ENCODE measurements at regions not wholly inside any gene's neighbourhood (a gene's known extent, or its start where the extent isn't known, plus 50 kb on each side); places are given as distances from the start of the nearest gene placed in this dataset.
"Not testable (repeated sequence)": the region's sequence is repeated elsewhere in the genome, so short reads cannot be mapped to it uniquely, and the experiment has no call there.

DNA sequence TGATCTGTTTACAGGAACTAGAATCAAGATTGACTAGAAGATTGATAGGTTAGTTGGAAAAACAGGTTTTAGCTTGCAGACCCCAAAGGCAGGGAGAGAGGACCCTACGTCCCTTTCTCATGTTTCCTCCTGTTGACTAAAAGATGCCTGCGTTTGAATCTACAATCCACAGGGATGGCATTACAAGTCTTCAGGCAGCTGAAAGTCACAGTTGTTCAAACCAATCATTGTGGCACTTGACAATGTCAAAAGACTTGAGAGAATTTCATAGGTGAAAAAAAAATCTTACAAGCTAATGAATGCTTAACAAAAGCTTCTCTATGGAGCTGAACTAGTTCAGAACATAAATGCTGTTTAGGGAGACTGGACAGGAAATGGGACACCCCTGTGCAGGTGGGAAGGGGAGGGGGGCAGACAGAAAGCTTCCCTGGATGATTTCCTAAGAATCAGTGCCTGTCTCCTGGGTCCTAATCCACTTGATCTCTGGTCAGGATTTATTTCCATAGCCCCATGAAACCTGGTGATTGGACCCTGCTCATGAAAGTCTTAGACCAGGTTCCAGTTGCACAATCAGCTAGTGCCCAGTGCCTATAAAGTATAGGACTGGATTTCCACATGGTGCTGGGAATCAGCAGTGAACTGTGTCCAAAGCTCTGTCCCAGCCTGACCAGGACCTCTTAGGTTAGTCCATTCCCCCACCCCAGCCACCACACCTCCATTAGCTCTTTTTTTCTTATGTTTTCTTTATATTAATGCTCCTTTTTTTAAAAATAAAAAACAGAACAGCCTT, 91.6 kb upstream of the BCAR3 start:
- DNase-seq: no peak

DNA sequence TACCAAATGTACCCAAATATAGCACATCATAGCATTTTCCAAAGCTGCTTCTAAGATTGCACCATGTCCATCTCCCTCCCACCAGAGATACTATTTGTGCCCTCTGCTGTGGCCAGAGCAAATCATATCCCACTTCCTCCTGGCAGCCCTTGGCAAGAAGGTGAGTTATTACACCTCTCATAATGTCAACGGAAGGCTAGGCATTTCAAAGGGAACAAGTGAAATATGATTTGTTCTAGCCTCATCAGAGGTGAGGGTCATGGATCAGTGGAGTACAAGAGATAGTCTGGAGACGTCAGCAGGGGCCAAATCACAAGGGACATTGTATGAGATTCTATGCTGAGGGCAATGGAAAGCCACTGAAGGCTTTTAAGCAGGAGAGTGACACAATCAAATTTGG, 90.2 kb upstream of the BCAR3 start:
- no peak for DNase-seq

DNA sequence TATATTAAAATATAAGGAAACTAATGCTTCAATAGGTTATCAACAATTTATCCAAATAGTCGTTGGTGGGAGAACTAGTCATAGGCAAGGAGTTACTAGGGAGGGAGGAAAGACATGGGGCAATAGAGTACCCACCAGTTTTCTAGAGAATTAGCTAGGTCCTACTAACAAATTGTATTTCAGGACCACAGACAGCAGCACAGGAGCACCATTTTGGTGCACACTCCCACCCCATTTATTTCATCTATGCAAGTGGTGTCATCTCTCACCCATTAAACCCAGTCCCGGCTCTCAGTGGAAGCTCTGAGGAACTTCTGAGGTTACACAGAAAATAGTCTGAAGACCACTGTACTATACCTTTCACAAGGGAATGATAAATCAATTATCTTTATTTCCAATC, 89.0 kb upstream of the BCAR3 start:
- DNase-seq: no peak

DNA sequence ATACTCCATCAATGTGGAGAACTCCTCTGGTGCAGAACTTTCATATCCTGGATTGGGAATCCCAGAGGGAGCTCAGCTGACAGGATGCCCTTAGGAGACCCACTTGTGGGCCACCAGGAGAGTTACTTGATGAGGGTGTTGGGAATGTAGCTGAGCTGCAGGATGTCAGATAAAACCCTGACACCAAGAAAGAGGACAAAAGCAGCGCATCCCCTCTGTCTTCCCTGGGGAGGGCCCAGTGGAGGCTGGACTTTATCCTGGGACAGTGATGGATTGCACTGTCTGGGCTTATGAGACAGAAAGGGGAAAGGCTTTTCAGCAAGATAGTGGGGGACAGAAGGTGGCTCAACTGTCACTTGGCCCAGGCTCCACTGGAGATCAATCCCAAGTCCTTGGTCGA, 88.1 kb upstream of the BCAR3 start:
- DNase-seq: no peak

DNA sequence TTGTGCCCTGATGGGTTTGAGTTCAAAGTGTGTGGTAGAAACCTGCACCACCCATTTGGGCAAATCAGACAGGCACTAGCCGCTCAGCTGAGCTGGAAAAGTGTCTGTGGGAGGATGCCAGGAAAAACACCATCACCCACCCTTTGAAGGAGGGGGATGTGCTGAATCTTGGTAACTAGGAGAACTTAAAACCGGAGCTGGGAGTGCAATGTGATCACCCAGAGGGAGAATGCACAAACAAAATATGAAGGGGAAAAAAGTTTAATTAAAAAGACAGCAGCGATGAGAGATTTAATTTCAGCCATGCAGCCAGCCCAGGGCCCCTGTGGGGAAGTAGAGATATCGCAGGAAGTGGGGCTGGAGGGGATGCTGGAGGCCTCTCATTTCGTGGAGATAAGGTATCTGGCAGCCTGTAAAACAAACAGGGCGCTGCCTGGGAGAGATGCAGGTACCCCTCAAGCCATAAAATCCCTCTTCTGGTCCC, 86.8 kb upstream of the BCAR3 start:
- no peak for DNase-seq

DNA sequence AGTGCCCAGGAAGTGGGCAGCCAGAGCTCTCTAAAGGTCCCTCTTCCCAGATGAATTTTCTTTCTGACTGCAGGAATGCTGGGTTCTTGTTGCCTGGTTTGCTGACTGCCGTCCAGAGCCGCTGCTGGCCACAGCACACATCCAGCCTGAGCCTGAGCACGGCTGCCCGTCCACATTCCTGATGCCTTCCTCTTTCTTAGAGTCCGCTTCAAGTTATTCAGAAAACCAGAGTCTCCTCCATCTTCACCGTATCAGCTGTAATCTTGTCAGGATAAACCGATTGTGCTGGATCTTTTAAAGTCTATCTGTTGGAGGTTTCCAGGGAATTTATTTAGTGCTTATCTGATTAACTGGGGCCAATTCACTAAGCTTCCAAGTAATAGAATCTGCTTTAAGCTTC, 84.8 kb upstream of the BCAR3 start:
- no peak for DNase-seq

DNA sequence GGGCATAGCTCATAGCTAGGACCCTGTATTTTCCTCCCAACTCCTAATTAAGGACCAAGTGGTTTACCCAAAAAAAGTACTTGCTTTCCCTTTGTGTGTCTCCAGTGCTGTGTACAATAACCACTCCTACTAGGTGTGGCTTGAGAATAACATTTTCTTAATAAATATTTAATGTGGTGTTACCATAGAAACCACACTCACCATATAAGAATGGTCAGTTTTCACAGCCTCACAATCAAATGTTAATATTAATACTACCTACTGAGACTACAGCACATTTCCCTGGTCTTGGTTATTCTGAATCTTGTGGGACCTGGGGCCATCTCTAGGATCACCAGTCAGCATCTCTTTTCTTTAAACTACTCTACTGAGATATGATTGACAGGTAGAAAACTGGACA, 83.5 kb upstream of the BCAR3 start:
- no peak for DNase-seq

DNA sequence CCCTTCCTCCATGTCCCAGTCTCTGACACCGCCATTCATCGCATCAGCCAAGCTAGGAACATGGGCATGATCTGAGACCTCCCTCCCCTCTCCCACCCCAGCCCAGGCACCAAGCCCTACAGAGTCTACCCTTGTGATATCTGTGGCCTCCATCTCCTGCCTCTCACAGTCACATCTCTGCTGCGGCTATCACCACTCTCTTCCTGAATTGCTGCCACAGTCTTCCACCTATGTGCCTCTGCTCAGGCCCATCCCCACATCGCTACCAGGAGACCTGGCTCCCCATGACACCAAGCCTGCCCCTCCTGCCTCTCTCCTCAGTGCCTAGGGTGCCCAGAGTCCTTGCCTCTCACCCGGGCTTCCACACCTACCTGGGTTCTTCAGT, 82.7 kb upstream of the BCAR3 start:
- no peak for DNase-seq

DNA sequence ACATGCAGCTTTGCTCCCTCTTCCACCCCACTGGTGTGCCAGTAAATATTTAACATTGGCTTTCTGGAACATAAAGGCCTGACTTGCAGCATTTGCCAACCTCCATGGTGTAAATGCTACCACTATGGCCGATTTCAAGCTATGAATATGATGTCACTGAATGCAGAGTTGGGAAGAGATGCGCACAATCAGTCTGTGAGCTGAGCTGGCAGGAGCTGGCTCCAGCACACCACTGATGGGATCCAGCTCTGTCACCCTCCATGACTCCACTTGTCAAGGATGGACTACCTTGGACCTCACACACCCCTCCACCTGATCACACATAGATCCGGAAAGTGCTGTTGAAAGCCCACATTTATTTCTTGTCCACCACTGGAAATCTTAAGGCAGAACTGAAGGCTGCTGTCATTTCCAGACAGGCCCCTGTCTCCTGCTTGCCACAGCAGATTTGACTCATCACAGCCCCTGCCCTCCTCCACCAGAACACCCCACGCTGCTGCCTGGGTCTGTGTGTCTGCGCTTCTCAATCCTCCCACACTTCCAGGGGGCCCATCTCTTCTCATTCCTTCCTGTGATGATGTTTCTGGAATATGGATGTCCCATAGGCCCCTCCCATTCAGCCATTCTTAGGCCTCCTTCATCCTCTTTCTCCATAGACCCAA, 82.2 kb upstream of the BCAR3 start:
- DNase-seq: no peak

DNA sequence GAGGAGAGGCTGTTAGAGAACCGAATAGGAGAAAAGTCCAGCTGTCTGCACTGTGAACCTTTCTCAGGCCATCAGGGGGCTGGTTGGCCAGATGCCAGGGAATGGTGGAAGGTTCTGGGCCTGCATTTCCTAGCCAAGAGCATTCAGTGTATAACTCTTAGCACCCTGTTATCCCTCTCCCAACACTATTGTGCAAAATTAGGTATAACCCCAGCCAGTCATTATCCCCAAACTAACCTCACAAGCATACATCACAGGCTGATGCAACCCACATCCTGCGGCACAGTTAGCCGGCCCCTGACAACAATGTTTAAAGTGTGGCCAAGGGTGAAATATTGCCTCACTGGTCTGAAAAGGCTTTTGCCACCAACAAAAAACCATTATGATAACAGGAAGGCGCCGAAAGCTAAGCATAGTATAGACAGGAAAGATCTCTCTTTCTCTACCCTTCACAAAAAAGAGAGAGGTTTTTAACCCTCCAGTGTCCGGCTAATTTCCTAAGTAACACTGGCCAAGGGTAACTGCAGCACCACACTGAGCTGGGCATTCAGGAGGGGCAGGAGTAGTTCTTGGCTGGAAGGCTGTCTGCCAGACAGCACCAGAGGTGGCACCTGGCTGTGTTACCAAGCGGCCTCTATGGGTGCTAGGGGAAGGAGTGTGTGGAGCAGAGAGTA, 77.3 kb upstream of the BCAR3 start:
- no peak for DNase-seq

DNA sequence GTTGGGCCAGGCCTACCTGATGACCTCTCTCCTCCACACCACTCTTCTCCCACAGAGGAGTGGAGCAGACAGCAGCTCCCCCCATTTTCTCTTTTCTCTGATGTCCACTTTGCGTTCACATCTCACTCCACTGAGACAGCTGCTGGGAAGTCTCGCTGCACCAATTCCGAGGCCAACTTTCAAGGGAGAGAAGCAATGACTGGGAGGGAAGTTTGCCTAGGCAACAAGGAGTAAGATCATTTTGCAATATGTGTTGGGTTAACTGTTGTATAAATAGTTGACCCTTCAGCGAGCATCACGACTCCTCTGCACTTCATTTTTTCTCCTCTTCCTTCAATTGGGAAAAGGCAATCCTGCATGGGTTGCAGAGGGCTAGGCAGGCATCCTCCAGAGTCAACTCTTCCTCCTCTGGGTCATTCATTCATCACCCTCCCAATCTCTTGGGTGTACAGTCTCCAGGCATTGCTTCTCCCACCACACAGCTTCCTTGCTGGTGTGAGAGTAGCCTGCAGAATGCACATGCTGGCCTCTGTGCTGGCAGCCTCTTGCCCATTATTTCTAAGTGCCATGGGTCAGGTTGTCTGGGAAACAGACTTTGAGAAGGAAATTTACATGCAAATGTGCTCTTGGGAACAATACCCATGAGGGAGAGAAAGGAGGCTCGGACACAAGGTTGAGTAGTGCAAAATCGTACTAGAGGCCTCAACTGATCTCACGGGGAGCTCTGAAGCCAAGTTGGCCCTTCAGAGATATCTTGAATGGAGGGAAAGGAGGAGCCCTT, 75.8 kb upstream of the BCAR3 start:
- DNase-seq: no peak

DNA sequence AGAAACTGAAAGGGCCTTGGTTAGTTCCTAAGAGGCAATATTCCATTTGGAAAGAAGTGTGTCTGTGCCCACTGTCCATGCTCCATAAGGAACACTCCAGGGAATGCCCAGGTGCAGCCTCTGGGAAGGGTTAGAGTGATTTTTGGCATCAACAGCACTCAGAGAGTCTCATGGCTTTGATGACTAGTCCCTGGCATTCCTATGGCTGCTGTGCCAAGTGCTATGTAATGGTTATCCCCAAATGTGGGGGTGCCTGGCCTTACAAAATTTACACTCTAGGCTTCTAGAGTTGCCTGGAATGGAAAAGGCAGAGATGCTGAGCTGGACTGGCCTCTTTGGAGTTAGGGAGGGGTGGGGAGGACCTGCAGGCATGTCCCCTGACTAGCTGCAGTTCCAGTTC, 75.0 kb upstream of the BCAR3 start:
- no peak for DNase-seq

DNA sequence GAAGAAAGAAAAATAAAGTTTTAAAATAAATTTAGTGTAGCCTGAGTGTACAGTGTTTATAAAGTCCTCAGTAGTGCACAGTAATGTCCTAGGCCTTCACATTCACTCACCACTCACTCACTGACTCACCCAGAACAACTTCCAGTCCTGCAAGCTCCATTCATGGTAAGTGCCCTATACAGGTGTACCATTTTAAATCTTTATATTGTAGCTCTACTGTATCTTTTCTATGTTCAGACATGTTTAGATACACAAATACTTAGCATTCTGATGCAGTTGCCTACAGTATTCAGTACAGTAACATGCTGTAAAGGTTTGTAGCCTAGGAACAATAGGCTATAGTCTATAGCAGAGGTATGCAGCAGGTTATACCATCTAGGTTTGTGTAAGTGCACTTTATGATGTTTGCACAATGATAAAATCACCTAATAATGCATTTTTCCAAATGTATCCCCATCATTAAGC, 73.6 kb upstream of the BCAR3 start:
- not testable (repeated sequence) for DNase-seq

DNA sequence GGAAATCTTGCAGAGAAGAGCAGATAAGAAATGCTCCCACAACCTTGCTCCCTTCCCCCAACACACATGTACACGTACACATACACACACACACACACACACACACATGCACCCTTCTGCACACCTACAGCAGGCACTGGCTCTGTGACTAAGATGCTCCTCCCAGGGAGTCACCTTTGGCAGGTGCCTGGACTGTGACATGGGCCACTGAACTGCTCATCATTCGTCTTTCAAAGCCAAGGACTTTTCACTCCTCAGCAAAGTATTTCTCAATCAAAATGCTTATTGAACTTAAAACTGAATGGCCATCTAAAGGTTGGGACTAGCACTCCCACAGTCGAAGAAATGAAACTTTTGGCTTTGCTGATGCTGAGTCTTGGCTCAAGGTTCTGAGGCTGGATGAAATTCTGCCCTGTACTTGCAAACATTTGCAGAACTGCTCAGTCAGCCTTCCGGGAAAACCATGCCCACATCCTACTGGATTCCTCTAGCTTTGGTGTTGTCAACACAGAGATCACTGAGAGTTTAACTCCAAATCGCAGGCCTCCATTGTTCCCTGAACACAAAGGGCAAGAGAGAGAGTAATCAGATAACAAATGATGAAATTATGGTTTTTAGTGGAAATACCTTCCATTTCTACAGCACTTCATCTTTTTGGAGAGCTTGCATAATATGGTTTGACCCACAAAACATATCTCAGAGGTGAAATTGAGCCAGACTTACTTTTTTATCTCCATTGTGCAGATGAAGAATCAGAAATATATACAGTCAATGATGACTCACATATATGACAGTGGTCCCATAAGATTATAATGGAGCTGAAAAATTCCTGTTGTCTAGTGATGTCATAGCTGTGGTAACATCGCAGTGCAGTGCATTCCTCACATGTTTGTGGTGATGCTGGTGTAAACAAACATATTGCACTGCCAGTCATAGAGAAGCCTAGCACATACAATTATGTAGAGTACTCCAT, 72.4 kb upstream of the BCAR3 start:
- DNase-seq: no peak

DNA sequence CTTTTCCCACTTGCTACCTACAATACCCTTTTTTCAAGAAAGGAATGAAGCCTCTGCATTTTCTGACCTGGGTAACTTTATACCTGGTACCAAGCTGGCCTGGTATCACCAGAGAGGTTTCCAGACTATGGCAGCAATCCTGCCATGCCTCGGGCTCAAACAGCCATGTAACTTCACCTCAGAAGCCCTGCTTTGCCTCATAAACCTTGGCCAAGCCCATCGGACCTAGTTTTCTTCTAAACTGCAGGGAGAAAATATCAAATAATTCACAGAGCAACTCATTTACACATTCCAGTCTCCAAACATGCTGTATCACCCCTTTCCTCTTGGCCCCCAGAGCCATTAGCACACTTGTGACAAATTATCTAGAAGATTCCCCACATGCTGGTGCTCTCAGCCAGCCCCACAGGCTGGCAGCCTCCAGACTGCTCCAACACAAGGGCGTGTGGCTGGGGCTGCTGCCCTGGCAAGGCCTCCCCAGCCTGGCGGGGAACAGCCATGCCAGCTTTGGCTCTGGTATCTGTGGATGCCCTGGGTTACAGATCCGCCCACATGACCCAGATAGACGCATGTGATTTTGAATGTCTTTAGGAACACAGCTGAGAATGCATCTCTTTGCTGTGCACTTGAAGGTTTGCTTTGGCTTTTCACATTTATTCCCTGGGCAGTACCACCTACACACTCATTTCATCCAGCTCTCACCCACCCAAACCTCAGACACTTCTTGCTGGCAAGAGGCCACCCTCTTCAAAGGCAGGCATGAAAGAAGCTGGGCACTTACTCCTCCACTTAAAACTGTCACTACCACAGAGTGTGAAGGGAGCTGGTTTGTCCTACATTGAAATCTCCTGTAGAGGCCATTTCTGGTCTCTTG, 70.0 kb upstream of the BCAR3 start:
- DNase-seq: no peak

DNA sequence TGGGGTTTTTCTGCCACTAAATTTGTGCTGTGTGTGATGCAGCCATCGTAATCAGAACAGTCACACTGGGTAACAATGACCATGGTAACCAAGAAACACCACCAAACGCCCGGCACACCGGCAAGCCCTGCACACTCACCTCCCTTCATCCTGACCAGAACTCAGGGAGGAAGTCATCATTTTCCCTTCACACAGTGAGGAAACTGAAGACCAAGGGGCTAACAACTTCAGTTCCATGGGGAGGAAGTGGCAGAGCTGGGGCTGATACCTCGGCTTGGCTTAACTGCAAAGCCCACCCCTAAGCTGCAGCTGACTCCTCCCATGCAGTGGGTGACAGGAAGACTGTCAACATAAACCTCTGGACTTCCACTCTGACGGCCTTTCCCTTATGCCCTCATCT, 69.3 kb upstream of the BCAR3 start:
- DNase-seq: no peak

DNA sequence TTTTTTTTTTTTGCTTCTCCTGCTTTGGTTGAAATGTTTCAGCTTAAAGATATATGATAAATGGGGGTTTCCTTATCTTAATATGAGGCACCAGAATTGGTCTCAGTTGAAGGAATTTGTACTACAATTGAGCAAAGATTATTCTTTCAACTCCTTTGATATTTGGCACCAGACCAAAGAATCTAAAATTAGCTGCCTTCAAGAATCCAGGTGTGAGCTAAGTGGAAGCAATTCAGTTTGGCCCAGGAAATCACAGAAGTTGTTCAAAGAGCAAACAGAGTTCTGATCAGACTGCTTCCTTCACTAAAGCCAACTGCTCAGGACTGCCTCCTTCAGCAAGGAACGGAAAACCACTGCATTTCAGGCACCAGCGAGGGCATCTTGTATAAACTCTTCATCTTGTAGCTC, 68.3 kb upstream of the BCAR3 start:
- DNase-seq: no peak

DNA sequence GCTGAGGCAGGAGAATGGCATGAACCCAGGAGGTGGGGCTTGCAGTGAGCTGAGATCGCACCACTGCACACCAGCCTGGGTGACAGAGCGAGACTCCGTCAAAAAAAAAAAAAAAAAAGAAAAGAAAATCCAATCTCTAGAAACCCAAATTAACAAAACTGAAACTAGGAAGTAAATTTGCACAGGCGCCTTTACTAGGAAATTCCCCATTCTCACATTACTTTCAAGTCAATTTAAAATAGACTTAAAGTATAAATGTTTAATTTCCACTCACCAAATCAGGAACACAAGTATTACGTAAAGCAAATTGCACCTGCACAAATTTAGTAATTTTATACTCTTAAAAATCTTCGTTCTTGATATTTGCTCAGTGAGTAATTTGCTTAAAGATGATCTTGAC, 67.8 kb upstream of the BCAR3 start:
- DNase-seq: no peak

DNA sequence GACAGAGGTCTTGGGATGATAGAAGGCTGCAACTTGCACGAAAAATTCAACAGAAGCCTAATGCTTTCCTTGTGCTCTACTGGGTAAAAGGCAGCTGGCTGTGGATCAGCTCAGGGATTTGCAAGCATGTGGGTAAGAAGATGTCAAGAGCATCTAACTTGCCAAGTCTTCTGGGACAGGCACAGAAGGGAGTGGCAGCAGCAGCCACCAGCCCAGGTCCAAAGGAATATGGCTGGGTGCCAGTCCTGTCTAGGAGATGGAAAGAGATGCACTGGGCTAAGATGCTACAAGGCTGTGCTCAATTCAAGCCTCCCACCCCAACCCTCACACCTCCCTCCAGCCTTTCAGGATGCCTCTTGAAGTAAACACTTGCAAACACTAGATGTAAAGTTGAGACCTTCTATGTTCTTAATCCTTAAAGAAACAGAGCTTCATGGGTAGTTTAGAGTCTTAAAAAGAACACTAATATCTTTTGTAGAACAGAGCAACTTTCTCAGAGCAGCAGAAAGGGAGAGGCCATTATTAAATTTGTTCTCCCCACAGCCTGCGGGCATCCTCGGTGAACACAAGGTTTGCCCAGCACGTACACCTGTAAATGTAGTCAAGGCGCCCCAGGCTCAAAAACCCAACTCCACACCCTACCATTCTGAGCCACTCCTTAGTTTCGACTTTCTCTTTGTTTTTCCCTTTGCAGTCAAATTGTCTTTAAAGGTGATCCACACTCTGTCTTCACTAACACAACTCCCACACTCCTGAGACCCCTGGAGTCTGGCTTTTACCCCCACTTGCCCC, 64.6 kb upstream of the BCAR3 start:
- DNase-seq: no peak

Data from 8988T (cell line).